Loucy (cell line): ENCODE measurements at regions not wholly inside any gene's neighbourhood (a gene's known extent, or its start where the extent isn't known, plus 50 kb on each side); places are given as distances from the start of the nearest gene placed in this dataset.

Experiments
- H2AFZ ChIP-seq: fragments of 200-600 bp; sonication (generic); 2 replicates; pipeline ENCODE4 v1.6.0; 2016; ENCODE audit warnings: antibody characterized with exemption, mild to moderate bottlenecking, low read length, moderate library complexity
- H3F3A ChIP-seq: fragments of 200-600 bp; 2 replicates; pipeline ENCODE4 v1.6.0; 2016; ENCODE audit warnings: antibody characterized with exemption, low read depth, mild to moderate bottlenecking
- H3K27me3 ChIP-seq: fragments of 200-600 bp; sonication (generic); 2 replicates; pipeline ENCODE4 v1.6.1; 2014; ENCODE audit warnings: low read length, mild to moderate bottlenecking; ENCODE audit not compliant: insufficient read depth, poor library complexity, severe bottlenecking
- H3K36me3 ChIP-seq: fragments of 200-600 bp; sonication (generic); 2 replicates; pipeline ENCODE4 v1.6.1; 2016; ENCODE audit warnings: low read length; ENCODE audit not compliant: insufficient read depth
- H3K4me1 ChIP-seq: fragments of 200-600 bp; sonication (generic); 2 replicates; pipeline ENCODE4 v1.5.1; 2014; ENCODE audit warnings: low read length, mild to moderate bottlenecking; ENCODE audit not compliant: insufficient read depth, poor library complexity, severe bottlenecking
- H3K4me2 ChIP-seq: fragments of 200-600 bp; sonication (generic); 2 replicates; pipeline ENCODE4 v1.6.0; 2014; ENCODE audit warnings: antibody characterized with exemption, low read length, low read depth, mild to moderate bottlenecking; ENCODE audit not compliant: poor library complexity, severe bottlenecking
- H3K4me3 ChIP-seq: fragments of 200-600 bp; sonication (generic); 2 replicates; pipeline ENCODE4 v1.5.1; 2014; ENCODE audit warnings: low read length, mild to moderate bottlenecking, mixed read lengths; ENCODE audit not compliant: poor library complexity, severe bottlenecking
- H3K79me2 ChIP-seq: fragments of 200-600 bp; sonication (generic); 2 replicates; pipeline ENCODE4 v1.6.1; 2014; ENCODE audit warnings: low read length; ENCODE audit not compliant: insufficient read depth
- H3K9ac ChIP-seq: fragments of 200-600 bp; sonication (generic); 2 replicates; pipeline ENCODE4 v1.6.0; 2014; ENCODE audit warnings: mild to moderate bottlenecking, low read depth, low read length, moderate library complexity; ENCODE audit not compliant: poor library complexity, severe bottlenecking
- H3K9me2 ChIP-seq: fragments of 200-600 bp; sonication (generic); replicated peaks from 2 replicates; pipeline ENCODE4 v1.6.1; 2016; ENCODE audit warnings: low read depth, low read length, mixed read lengths
- H3K9me3 ChIP-seq: fragments of 200-600 bp; sonication (generic); 2 replicates; pipeline ENCODE4 v1.6.1; 2014; ENCODE audit warnings: mild to moderate bottlenecking, antibody characterized with exemption, low read length, low read depth; ENCODE audit not compliant: insufficient read depth
- H4K20me1 ChIP-seq: fragments of 200-600 bp; sonication (generic); 2 replicates; pipeline ENCODE4 v1.6.0; 2014; ENCODE audit warnings: antibody characterized with exemption, low read length, mild to moderate bottlenecking; ENCODE audit not compliant: insufficient read depth, poor library complexity, severe bottlenecking
- CTCF ChIP-seq: fragments of 200-600 bp; sonication (generic); conservative IDR thresholded peaks from 2 replicates; pipeline ENCODE4 v1.5.1; 2014; ENCODE audit warnings: mild to moderate bottlenecking, antibody characterized with exemption, low read length
- EZH2phosphoT487 ChIP-seq: fragments of 200-600 bp; IDR thresholded peaks from 2 replicates; pipeline ENCODE4 v1.6.1; 2018; ENCODE audit warnings: antibody characterized with exemption, mild to moderate bottlenecking, moderate library complexity, borderline replicate concordance

DNA sequence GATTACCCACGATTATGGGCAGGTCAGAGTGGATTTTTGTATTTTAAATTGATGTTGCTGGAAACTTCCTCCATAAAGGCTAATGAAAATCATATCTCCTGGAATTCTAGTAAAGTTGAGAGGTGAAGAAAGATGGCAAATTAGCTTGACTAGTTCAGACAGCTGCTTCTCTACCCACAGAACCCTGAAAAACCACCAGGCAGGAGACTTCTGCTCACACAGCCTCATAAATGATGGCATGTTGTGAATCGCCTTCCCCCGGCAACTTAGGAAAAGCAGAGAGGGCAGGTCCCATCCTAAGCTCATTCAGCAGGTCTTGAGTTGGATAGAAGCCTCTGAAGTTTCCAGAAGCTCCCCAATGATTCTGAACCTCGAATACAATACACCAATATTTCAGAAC, 87.6 kb upstream of the SLC7A1 start:
- Histone ChIP-seq H3K36me3 (no peaks in the 10 kb centered on the region), H3K9me2 (no peaks in the 10 kb centered on the region), H3K27me3 (no peaks in the 10 kb centered on the region), H2AFZ (no peak overlapping the region), H3K9me3 (no peaks in the 10 kb centered on the region), H3F3A (no peaks in the 10 kb centered on the region), H4K20me1 (no peaks in the 10 kb centered on the region), H3K4me1 (no peaks in the 10 kb centered on the region), H3K79me2 (no peaks in the 10 kb centered on the region), H3K4me2 (no peak overlapping the region), H3K4me3 (no peak overlapping the region), H3K9ac (no peak overlapping the region)
- TF ChIP-seq EZH2phosphoT487 (no peak), CTCF (no peak)

DNA sequence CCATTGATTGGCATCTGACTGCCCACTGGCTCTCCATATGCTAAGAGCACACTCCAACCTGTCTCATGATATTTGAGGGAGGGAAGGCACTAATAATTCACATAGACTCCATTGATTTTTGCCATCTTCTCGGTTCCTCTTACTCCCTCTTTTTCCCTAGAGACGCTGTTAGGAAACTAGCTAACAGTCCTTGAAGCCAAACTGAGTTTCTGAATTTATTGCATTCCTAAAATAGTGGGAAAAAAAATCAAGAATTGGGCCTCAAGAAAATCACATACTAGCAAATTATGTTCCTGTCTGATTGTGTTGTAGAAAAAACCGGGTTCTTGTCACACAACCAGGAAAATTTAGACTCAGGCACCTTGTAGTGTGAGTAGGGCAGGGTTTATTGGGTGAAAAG, 86.4 kb upstream of the SLC7A1 start:
- H2AFZ ChIP-seq, result no peak overlapping the region
- no peaks in the 10 kb centered on the region for H4K20me1 ChIP-seq
- no peak for TF ChIP-seq CTCF
- TF ChIP-seq EZH2phosphoT487, result no peak
- no peaks in the 10 kb centered on the region for H3K9me2 ChIP-seq
- no peaks in the 10 kb centered on the region for H3K9me3 ChIP-seq
- H3K79me2 ChIP-seq, result no peaks in the 10 kb centered on the region
- H3K4me2 ChIP-seq, result no peak overlapping the region
- no peaks in the 10 kb centered on the region for H3F3A ChIP-seq
- H3K4me1 ChIP-seq, result no peaks in the 10 kb centered on the region
- H3K27me3 ChIP-seq, result no peaks in the 10 kb centered on the region
- H3K9ac ChIP-seq, result no peak overlapping the region
- no peaks in the 10 kb centered on the region for H3K36me3 ChIP-seq
- no peak overlapping the region for H3K4me3 ChIP-seq

GRCh38 chr13:29679396-29680053, 84.0 kb upstream of the SLC7A1 start:
- H3K27me3 ChIP-seq, result no peaks in the 10 kb centered on the region
- no peaks in the 10 kb centered on the region for H3K79me2 ChIP-seq
- no peaks in the 10 kb centered on the region for H3K36me3 ChIP-seq
- no peaks in the 10 kb centered on the region for H3K4me1 ChIP-seq
- no peaks in the 10 kb centered on the region for H3F3A ChIP-seq
- H3K4me3 ChIP-seq, result no peak overlapping the region
- H4K20me1 ChIP-seq, result no peaks in the 10 kb centered on the region
- H3K4me2 ChIP-seq, result no peak overlapping the region
- H3K9ac ChIP-seq, result no peak overlapping the region
- no peaks in the 10 kb centered on the region for H3K9me3 ChIP-seq
- no peak overlapping the region for H2AFZ ChIP-seq
- no peaks in the 10 kb centered on the region for H3K9me2 ChIP-seq
- TF ChIP-seq EZH2phosphoT487 (no peak), CTCF (no peak)
